ENCODE measurements at regions not wholly inside any gene's neighbourhood (a gene's known extent, or its start where the extent isn't known, plus 50 kb on each side); places are given as distances from the start of the nearest gene placed in this dataset.

DNA sequence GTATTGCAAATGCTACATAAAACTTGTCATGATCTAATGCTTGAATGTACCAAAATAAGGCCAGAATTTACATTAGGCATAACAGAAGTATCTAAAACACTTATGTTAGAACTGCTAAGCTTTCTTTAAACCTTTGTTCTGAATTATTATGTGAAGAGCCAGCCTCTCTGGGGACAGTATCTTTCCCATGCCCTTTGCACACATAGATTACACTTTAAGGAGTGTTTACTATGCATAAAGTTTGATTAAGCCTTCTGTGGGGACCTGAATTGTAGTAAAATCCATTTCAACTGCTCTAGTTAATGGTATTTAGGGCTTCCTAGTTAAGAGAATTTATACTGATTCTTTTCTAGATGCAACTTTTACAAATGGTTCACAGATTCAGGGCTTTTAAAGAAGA, 444.7 kb downstream of the IPMK start:
- TF ChIP-seq, protein P1, sequence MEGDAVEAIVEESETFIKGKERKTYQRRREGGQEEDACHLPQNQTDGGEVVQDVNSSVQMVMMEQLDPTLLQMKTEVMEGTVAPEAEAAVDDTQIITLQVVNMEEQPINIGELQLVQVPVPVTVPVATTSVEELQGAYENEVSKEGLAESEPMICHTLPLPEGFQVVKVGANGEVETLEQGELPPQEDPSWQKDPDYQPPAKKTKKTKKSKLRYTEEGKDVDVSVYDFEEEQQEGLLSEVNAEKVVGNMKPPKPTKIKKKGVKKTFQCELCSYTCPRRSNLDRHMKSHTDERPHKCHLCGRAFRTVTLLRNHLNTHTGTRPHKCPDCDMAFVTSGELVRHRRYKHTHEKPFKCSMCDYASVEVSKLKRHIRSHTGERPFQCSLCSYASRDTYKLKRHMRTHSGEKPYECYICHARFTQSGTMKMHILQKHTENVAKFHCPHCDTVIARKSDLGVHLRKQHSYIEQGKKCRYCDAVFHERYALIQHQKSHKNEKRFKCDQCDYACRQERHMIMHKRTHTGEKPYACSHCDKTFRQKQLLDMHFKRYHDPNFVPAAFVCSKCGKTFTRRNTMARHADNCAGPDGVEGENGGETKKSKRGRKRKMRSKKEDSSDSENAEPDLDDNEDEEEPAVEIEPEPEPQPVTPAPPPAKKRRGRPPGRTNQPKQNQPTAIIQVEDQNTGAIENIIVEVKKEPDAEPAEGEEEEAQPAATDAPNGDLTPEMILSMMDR (IDR thresholded peaks at IDR 0.05): no peak
- no peak for TF ChIP-seq POLR2A (IDR thresholded peaks at IDR 0.05)
- TF ChIP-seq EP300 (IDR thresholded peaks at IDR 0.05): no peak

Measured in stomach (tissue), 4 donors.